SW480 (cell line): ENCODE measurements at regions not wholly inside any gene's neighbourhood (a gene's known extent, or its start where the extent isn't known, plus 50 kb on each side); places are given as distances from the start of the nearest gene placed in this dataset.

ENCODE experiments used
- DNase-seq: peaks from one replicate; pipeline ENCODE4 v3.0.0-alpha.2; 2016; ENCODE audit warnings: low spot score

- no peak for DNase-seq
These were observed 856.4 kb upstream of the INTU start for GRCh38 chr4:126776361-126776760.

GRCh38 chr4:126777649-126778048 is 855.1 kb upstream of the INTU start:
- DNase-seq: no peak

GRCh38 chr4:126778348-126778747 is 854.4 kb upstream of the INTU start:
- no peak for DNase-seq

DNA sequence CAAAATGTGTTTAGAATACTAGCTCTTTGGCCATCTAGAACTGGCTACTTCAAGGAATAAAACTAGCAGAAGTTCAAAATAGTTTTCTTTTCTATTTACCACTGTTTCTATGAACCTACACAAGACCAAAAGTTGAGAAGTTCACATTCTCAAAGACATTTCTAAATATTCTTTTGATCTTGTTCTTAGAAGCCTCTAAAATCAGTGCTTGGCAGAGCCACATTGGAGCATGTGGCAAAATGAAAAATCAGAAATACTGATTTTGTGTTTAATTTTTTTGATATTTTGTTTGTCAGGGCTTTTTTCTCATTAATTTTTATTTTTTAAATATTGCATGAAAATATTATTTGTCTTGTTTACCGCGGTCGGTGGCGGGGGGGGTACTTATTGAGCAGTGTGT is 853.8 kb upstream of the INTU start:
- no peak for DNase-seq

- no peak for DNase-seq
These were observed 853.2 kb upstream of the INTU start for GRCh38 chr4:126779436-126780166.

DNA sequence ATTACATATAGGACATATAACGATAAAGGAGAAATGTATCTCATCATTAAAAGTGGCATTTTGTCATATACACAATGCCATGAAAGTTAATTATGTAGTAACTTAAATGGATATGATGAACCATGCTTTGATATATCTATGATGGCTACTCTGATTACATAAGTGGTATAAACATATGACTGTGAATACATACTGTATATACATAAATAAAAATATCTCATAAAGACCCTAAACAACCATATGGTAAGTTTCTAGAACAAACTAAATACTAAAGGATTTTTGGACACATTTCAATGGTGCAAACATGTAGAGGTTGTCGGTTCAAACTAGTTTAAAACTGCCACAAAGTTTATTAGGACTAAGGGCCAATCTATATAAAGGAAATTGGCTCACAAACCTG is 849.6 kb upstream of the INTU start:
- DNase-seq: no peak

DNA sequence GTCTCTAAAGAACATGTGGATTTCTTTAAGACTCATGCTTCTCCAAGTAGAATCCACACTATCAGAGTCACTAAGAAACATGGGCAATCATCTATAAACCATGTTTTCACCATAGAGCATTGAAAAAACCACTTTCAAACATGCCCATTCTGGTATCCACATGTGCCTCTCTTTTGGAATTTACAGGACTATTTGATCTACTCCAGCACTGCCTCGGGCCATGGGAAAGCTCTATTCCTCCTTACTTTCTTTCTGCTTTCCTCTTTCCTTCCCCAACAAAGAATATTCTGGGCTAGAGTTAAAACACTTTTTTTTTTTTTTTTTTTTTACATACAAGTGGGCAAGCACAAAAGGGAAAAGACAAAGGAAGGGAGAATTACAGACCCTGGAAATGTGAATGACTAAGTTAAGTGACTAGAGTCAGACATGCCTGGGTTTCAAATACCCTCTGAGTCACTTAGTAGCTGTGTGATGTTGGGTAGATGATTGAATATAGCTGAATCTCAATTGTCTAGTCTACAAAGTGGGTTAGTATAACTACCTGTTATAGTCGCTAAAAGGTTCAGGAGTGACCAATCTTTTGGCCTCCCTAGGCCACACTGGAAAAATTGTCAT is 847.7 kb upstream of the INTU start:
- DNase-seq: no peak

DNA sequence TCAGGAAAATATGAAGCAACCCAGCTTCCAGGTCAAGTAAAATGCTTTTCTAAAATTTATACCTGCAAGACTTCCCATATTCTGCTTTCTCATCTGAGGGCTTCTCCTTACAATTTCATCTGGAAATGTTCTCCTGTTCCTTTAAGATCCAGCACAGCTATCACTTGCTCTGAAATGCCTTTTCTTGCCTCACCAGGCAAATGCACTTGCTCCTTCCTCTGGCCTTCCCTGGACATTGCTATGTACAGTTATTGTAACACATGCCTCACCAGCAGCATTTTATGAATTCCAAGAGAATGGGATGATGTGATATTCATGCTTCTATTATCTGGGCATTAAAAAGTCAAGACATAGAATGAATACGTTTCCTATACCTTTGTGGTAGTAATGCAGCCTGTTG is 842.1 kb upstream of the INTU start:
- no peak for DNase-seq

- no peak for DNase-seq
These were observed 838.4 kb upstream of the INTU start for GRCh38 chr4:126794363-126794762.

DNA sequence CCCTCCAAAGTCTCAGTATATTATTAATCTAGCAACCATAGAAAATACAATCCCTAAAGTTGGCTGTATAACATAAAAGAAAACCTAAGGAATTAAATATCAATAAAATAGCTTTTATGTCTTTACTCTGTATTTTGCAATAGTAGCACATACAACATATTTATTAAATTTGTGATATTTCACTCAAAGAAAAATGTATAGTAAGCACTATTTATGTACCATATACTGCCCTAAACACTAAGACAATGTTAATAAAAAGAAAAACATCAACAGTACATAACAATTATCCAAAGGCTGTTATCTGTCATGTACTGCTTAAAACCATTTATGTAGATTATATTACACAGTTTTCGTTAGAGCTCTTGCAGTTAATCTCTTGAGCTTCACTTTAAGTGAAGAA is 834.5 kb upstream of the INTU start:
- DNase-seq: no peak

GRCh38 chr4:126799416-126799815 is 833.3 kb upstream of the INTU start:
- no peak for DNase-seq

- DNase-seq: no peak
These were observed 832.7 kb upstream of the INTU start for GRCh38 chr4:126799971-126800574.

GRCh38 chr4:126800575-126801141 is 832.1 kb upstream of the INTU start:
- DNase-seq: no peak

DNA sequence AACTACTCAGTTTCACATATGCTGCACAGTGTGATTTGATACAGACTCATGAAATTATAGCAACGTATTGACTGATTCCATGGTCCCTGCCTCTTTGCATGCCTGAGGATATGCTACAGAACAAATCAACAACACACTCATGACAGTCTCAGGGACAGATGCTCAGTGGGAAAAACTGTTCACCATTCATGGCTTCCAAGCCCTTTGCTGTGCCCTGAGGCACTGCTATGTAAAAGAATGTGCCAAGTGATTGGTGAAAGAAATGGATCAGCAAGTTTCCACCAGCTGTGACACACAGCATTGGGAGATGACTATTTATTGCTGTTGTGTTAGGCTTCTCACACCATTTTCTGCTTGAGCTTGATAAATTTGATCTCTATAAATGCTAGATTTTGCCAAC is 825.6 kb upstream of the INTU start:
- DNase-seq: no peak

DNA sequence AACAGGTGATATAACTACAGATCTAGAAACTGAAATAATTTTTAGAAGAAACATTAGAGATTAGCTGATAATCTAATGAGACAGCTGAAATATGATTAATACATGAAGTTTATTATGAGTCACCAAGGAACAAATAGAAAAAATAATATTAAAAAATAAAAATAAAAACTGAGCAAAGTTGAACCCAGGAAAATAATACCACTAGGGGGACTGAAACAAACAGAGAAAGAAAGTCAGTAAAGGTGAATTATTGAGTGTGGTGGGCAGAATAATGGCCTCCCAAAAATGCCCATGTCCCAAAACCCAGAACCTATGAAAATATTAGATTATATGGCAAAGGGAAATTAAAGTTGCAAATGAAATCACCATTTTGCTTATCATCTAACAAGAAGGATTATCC is 820.7 kb upstream of the INTU start:
- DNase-seq: no peak

- DNase-seq: no peak
These were observed 812.1 kb upstream of the INTU start for GRCh38 chr4:126820631-126821030.

- DNase-seq: no peak
These were observed 811.6 kb upstream of the INTU start for GRCh38 chr4:126821152-126821551.

DNA sequence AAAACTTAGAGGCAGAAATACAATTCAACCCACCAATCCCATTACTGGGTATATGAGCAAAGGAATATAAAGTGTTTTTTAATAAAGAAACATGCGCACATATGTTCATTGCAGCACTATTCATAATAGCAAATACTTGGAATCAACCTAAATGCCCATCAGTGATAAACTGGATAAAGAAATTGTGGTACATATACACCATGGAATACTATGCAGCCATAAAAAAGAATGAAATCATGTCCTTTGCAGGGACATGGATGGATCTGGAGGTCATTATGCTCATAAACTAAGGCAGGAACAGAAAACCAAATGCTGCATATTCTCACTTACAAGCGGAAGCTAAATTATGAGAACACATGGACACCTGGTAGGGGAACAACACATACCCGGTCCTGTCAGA is 807.7 kb upstream of the INTU start:
- no peak for DNase-seq

- DNase-seq: no peak
These were observed 805.1 kb upstream of the INTU start for GRCh38 chr4:126827669-126828068.

- DNase-seq: no peak
These were observed 797.9 kb upstream of the INTU start for GRCh38 chr4:126834854-126835253.

DNA sequence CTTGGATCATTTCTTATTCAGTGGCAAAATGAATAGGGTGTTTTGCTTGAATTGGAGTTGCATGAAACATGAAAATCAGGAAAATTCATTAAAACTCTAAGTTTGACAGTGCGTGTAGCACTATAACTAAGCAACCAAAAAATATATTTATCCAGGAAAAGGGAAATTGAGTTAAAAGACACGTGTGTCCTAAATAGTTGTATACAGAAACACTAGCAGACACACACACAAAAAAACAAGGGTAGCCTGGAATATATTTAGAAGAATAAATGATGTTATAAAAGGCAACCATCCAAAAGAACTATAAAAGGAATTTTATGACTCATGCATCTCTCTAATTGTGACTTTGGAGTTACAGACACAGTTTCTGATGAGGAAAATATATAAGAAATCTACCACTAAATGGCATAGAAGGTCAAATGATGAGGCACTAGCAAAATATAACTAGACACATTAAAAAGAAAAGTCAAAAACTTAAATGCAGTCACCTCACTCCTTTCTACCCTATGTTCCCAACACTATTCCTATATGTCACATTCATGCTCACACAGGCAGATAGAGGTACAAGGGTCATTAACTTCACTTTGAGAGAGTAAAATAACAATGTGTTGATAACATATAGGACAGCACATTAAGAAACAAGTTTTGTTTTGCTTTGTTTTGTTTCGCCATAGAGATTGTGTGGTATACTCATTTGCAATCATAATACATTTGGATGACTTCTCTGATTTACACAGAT is 793.6 kb upstream of the INTU start:
- DNase-seq: no peak

GRCh38 chr4:126843492-126844067 is 789.2 kb upstream of the INTU start:
- DNase-seq: no peak
